OCI-LY1 (cell line): ENCODE measurements at regions not wholly inside any gene's neighbourhood (a gene's known extent, or its start where the extent isn't known, plus 50 kb on each side); places are given as distances from the start of the nearest gene placed in this dataset.

Experiments
- H2AFZ ChIP-seq: fragments of 200-600 bp; sonication (generic), shearing (Covaris generic); 2 replicates; pipeline ENCODE4 v1.6.0; 2014; ENCODE audit warnings: antibody characterized with exemption, mild to moderate bottlenecking, low read length
- H3F3A ChIP-seq: fragments of 200-600 bp; sonication (generic), shearing (Covaris generic); 2 replicates; pipeline ENCODE4 v1.6.0; 2014; ENCODE audit warnings: mild to moderate bottlenecking, antibody characterized with exemption, low read length, moderate library complexity; ENCODE audit not compliant: insufficient read depth
- H3K27ac ChIP-seq: fragments of 200-600 bp; sonication (generic); 2 replicates; pipeline ENCODE4 v1.5.1; 2014; ENCODE audit warnings: low read length, mixed run types, mild to moderate bottlenecking, low read depth; ENCODE audit not compliant: poor library complexity, severe bottlenecking
- H3K27me3 ChIP-seq: fragments of 200-600 bp; sonication (generic); 2 replicates; pipeline ENCODE4 v1.6.0; 2014; ENCODE audit warnings: antibody characterized with exemption, mild to moderate bottlenecking, low read length, moderate library complexity; ENCODE audit not compliant: insufficient read depth
- H3K36me3 ChIP-seq: fragments of 200-600 bp; sonication (generic); 2 replicates; pipeline ENCODE4 v1.6.1; 2014; ENCODE audit warnings: mild to moderate bottlenecking, antibody characterized with exemption, low read length, moderate library complexity, mixed read lengths; ENCODE audit not compliant: insufficient read depth
- H3K4me1 ChIP-seq: fragments of 200-600 bp; sonication (generic); 2 replicates; pipeline ENCODE4 v1.5.1; 2014; ENCODE audit warnings: mild to moderate bottlenecking, low read length, moderate library complexity; ENCODE audit not compliant: insufficient read depth, severe bottlenecking
- H3K4me2 ChIP-seq: fragments of 200-600 bp; sonication (generic), shearing (Covaris generic); 2 replicates; pipeline ENCODE4 v1.6.1; 2014; ENCODE audit warnings: low read length
- H3K4me3 ChIP-seq: fragments of 200-600 bp; sonication (generic); 2 replicates; pipeline ENCODE4 v1.5.1; 2014; ENCODE audit warnings: low read length, low read depth, mild to moderate bottlenecking, mixed read lengths; ENCODE audit not compliant: poor library complexity, severe bottlenecking
- H3K79me2 ChIP-seq: fragments of 200-600 bp; shearing (Covaris generic); 2 replicates; pipeline ENCODE4 v1.6.1; 2016; ENCODE audit warnings: mixed run types, low read length, mixed read lengths; ENCODE audit not compliant: insufficient read depth
- H3K9ac ChIP-seq: fragments of 200-600 bp; sonication (generic), shearing (Covaris generic); 2 replicates; pipeline ENCODE4 v1.6.1; 2014; ENCODE audit warnings: mild to moderate bottlenecking, low read length, mixed read lengths
- H3K9me2 ChIP-seq: fragments of 200-600 bp; sonication (generic), shearing (Covaris generic); 2 replicates; pipeline ENCODE4 v1.6.1; 2014; ENCODE audit warnings: low read depth, mild to moderate bottlenecking, low read length, mixed read lengths
- H3K9me3 ChIP-seq: fragments of 200-600 bp; shearing (Covaris generic); 2 replicates; pipeline ENCODE4 v1.6.1; 2014; ENCODE audit warnings: low read length, mixed read lengths
- H4K20me1 ChIP-seq: fragments of 200-600 bp; sonication (generic), shearing (Covaris generic); 2 replicates; pipeline ENCODE4 v1.6.0; 2016; ENCODE audit warnings: mild to moderate bottlenecking, low read length; ENCODE audit not compliant: insufficient read depth
- CTCF ChIP-seq: fragments of 200-600 bp; sonication (generic), shearing (Covaris generic); IDR thresholded peaks from 2 replicates; pipeline ENCODE4 v1.5.1; 2017; ENCODE audit warnings: mild to moderate bottlenecking, antibody characterized with exemption, low read length, moderate library complexity, mixed read lengths
- EZH2 ChIP-seq: fragments of 200-600 bp; sonication (generic), shearing (Covaris generic); IDR thresholded peaks from 2 replicates; pipeline ENCODE4 v1.8.0; 2017; ENCODE audit warnings: borderline replicate concordance, mixed run types, mild to moderate bottlenecking, antibody characterized with exemption, low read length, moderate library complexity, mixed read lengths

- Histone ChIP-seq H3F3A (no peaks in the 10 kb centered on the region), H3K27ac (no peak overlapping the region), H4K20me1 (no peaks in the 10 kb centered on the region), H3K27me3 (no peaks in the 10 kb centered on the region), H3K9ac (no peak overlapping the region), H3K4me3 (no peak overlapping the region), H3K9me2 (no peaks in the 10 kb centered on the region), H3K36me3 (no peaks in the 10 kb centered on the region), H3K4me1 (no peaks in the 10 kb centered on the region), H3K9me3 (no peaks in the 10 kb centered on the region), H3K79me2 (no peaks in the 10 kb centered on the region), H2AFZ (no peak overlapping the region), H3K4me2 (no peak overlapping the region)
- TF ChIP-seq CTCF (no peak), EZH2 (no peak)
These were observed 1107.3 kb upstream of the NRXN1 start for GRCh38 chr2:52139241-52139640.

GRCh38 chr2:52135235-52135634 lies 1103.3 kb upstream of the NRXN1 start:
- Histone ChIP-seq H3K36me3 (no peaks in the 10 kb centered on the region), H3K4me3 (no peak overlapping the region), H3K79me2 (no peaks in the 10 kb centered on the region), H3K9me2 (no peaks in the 10 kb centered on the region), H4K20me1 (no peaks in the 10 kb centered on the region), H3K27me3 (no peaks in the 10 kb centered on the region), H3K27ac (no peak overlapping the region), H3K9ac (no peak overlapping the region), H3K9me3 (no peaks in the 10 kb centered on the region), H3F3A (no peaks in the 10 kb centered on the region), H2AFZ (no peak overlapping the region), H3K4me2 (no peak overlapping the region), H3K4me1 (no peaks in the 10 kb centered on the region)
- TF ChIP-seq EZH2 (no peak), CTCF (no peak)

GRCh38 chr2:52128081-52128480 lies 1096.1 kb upstream of the NRXN1 start:
- no peaks in the 10 kb centered on the region for H3K9me2 ChIP-seq
- no peak overlapping the region for H3K4me2 ChIP-seq
- H3F3A ChIP-seq, result no peaks in the 10 kb centered on the region
- no peaks in the 10 kb centered on the region for H3K79me2 ChIP-seq
- H3K9me3 ChIP-seq, result no peaks in the 10 kb centered on the region
- no peak overlapping the region for H2AFZ ChIP-seq
- no peak overlapping the region for H3K4me3 ChIP-seq
- TF ChIP-seq CTCF, result no peak
- no peak for TF ChIP-seq EZH2
- no peaks in the 10 kb centered on the region for H4K20me1 ChIP-seq
- H3K27me3 ChIP-seq, result no peaks in the 10 kb centered on the region
- no peak overlapping the region for H3K27ac ChIP-seq
- no peak overlapping the region for H3K9ac ChIP-seq
- H3K4me1 ChIP-seq, result no peaks in the 10 kb centered on the region
- no peaks in the 10 kb centered on the region for H3K36me3 ChIP-seq
